Uterus (tissue), 2 donors: ENCODE measurements at regions not wholly inside any gene's neighbourhood (a gene's known extent, or its start where the extent isn't known, plus 50 kb on each side); places are given as distances from the start of the nearest gene placed in this dataset.

Source experiments
- CTCF ChIP-seq, 4 experiments: fragments of 200-600 bp in 2 of 4; fragments of 450-650 bp in 2 of 4; sonication (generic) in 2 of 4; IDR thresholded peaks; one replicate each; pipeline ENCODE4 v1.5.1; 2016 to 2019; ENCODE audit warnings: antibody characterized with exemption in 4 of 4, mild to moderate bottlenecking in 2 of 4, moderate library complexity in 1 of 4
- POLR2A ChIP-seq, 2 donors: fragments of 450-650 bp; IDR thresholded peaks; one replicate each; pipeline ENCODE4 v1.6.1; 2016; ENCODE audit warnings: antibody characterized with exemption in 2 of 2, mild to moderate bottlenecking in 1 of 2, moderate library complexity in 1 of 2

GRCh38 chr15:92848464-92848851 is 51.7 kb upstream of the CHD2 start:
- TF ChIP-seq CTCF (IDR thresholded peaks at IDR 0.05), result no peak
- no peak for TF ChIP-seq POLR2A (IDR thresholded peaks at IDR 0.05)
